HFF-Myc (cell line): ENCODE measurements at regions not wholly inside any gene's neighbourhood (a gene's known extent, or its start where the extent isn't known, plus 50 kb on each side); places are given as distances from the start of the nearest gene placed in this dataset.

Experiments used
- DNase-seq: peaks from one replicate; pipeline ENCODE4 v3.0.0-alpha.2; 2011; ENCODE audit warnings: low read depth; ENCODE audit errors: extremely low read depth
- H3K4me3 ChIP-seq: replicated peaks from 2 replicates; pipeline ENCODE4 v1.5.1; 2011; ENCODE audit warnings: low read depth, mild to moderate bottlenecking, control low read depth, low read length
- CTCF ChIP-seq: IDR thresholded peaks from 2 replicates; pipeline ENCODE4 v1.5.1; 2012; ENCODE audit warnings: mild to moderate bottlenecking, low read depth, low read length, control low read depth; ENCODE audit errors: missing control alignments

GRCh38 chr5:61783481-61783880 is 451.4 kb downstream of the ZSWIM6 start:
- H3K4me3 ChIP-seq, result no peak overlapping the region
- no peak for TF ChIP-seq CTCF
- DNase-seq, result no peak

- H3K4me3 ChIP-seq, result no peak overlapping the region
- DNase-seq, result peak; percentile 27
- TF ChIP-seq CTCF, result no peak
Observed at GRCh38 chr5:61784341-61784740, 452.3 kb downstream of the ZSWIM6 start.

- H3K4me3 ChIP-seq, result no peak overlapping the region
- no peak for DNase-seq
- TF ChIP-seq CTCF, result no peak
Observed at GRCh38 chr5:61788548-61788947, 456.5 kb downstream of the ZSWIM6 start.

GRCh38 chr5:61790007-61790406 is 457.9 kb downstream of the ZSWIM6 start:
- TF ChIP-seq CTCF, result no peak
- DNase-seq, result no peak
- H3K4me3 ChIP-seq, result no peak overlapping the region

- no peak overlapping the region for H3K4me3 ChIP-seq
- no peak for TF ChIP-seq CTCF
- DNase-seq, result no peak
Observed at GRCh38 chr5:61790678-61791077, 458.6 kb downstream of the ZSWIM6 start.

- TF ChIP-seq CTCF, result no peak
- H3K4me3 ChIP-seq, result no peak overlapping the region
- DNase-seq, result no peak
Observed at GRCh38 chr5:61796773-61797172, 464.7 kb downstream of the ZSWIM6 start.

- no peak overlapping the region for H3K4me3 ChIP-seq
- no peak for TF ChIP-seq CTCF
Observed at GRCh38 chr5:61800450-61800849, 468.4 kb downstream of the ZSWIM6 start.

More at GRCh38 chr5:61800450-61800849, 468.4 kb downstream of the ZSWIM6 start:
- no peak for DNase-seq
